ENCODE measurements at regions not wholly inside any gene's neighbourhood (a gene's known extent, or its start where the extent isn't known, plus 50 kb on each side); places are given as distances from the start of the nearest gene placed in this dataset.

DNA sequence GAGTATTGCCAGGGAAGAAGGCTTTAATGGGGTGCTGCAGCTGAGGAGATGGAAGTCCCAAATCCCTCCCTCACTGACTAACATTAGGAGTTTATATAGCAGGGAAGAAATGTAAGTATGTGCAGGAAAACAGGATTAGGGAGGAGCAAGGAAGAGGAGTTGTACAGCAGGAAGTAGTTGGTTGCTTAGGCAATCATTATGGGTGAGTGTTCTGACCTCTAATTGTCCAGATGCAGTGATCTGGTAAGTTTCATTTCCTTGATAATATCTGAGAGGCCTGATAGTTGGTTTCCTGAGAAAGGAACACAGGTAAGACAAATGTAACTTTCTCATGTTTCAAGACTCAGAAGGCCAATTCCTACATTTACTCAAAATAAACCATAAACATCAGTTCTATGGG, 331.9 kb upstream of the GULP1 start:
- ChIA-PET POLR2A (no interaction called here), CTCF (interaction anchor here (0.6 kb wide), 1 partner anchor 120 kb away, joined by 3 read pairs; no protein-coding TSS in a partner anchor)
- intact Hi-C loops (cut with DNase I, micrococcal nuclease) = no loop called here
- Mint-ChIP-seq H3K9me3 (peaks cover 2% of the 10 kb centered on the region), H3K36me3 (ENCODE audit: low read depth) (no peaks in the 10 kb centered on the region), H3K4me3 (no peak overlapping the region), H3K27ac (no peak overlapping the region), H3K27me3 (no peaks in the 10 kb centered on the region), H3K4me1 (ENCODE audit: low read depth) (no peaks in the 10 kb centered on the region)
- Histone ChIP-seq H3K4me3 (ENCODE audit: low read length) (no peak overlapping the region), H3K9me3 (ENCODE audit: control insufficient read depth in 1 of 2, insufficient read depth in 1 of 2, low read length in 2 of 2) (no peaks in the 10 kb centered on the region), H3K36me3 (ENCODE audit: insufficient read depth, low read length) (no peaks in the 10 kb centered on the region), H3K27ac (ENCODE audit: low read depth in 1 of 2, low read length in 2 of 2) (no peak overlapping the region), H3K27me3 (ENCODE audit: control insufficient read depth in 1 of 2, insufficient read depth in 2 of 2, low read length in 2 of 2) (no peaks in the 10 kb centered on the region), H3K4me1 (ENCODE audit: insufficient read depth, low read length) (no peaks in the 10 kb centered on the region)
- TF ChIP-seq, protein P1, sequence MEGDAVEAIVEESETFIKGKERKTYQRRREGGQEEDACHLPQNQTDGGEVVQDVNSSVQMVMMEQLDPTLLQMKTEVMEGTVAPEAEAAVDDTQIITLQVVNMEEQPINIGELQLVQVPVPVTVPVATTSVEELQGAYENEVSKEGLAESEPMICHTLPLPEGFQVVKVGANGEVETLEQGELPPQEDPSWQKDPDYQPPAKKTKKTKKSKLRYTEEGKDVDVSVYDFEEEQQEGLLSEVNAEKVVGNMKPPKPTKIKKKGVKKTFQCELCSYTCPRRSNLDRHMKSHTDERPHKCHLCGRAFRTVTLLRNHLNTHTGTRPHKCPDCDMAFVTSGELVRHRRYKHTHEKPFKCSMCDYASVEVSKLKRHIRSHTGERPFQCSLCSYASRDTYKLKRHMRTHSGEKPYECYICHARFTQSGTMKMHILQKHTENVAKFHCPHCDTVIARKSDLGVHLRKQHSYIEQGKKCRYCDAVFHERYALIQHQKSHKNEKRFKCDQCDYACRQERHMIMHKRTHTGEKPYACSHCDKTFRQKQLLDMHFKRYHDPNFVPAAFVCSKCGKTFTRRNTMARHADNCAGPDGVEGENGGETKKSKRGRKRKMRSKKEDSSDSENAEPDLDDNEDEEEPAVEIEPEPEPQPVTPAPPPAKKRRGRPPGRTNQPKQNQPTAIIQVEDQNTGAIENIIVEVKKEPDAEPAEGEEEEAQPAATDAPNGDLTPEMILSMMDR (IDR thresholded peaks at IDR 0.05) = no peak
- no peak for DNase-seq
- ATAC-seq (ENCODE audit: poor library complexity) = no peak

DNA sequence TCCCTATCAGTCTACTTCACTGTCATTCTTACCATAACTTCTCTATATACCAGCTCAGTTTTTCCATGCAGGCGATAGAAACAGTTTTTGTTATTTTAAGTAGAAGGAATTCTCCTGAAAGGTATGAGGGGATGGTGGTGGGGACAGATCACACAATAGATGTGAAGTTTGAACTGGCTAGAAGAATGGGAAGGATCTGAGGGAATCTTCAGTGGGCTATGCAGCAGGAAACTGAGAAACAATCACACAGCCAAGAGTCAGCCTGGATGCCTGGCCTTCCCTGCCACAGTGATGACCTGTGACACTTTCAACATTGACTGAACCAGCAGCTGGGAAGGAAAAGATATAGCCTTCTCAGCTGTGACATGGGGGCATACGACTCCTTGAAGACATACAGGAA, 329.1 kb upstream of the GULP1 start:
- CTCF ChIA-PET = no interaction called here

DNA sequence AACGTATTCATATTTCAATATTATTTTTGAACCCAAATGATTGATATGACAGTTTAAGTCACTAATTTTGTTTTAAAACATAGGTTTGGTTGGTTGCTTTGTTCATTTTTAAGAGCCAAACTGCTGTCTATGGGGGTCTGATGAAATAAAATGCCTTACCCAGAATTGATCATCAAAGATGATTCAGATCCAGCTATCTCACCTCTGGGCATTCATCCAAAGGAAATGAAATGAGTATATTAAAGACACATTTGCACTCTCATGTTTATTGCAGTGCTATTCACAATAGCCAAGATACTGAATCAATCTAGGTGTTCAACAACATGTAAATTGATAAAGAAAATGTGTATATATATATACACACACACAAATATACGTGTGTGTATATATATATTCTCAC, 326.9 kb upstream of the GULP1 start:
- Histone ChIP-seq H3K9me3 (ENCODE audit: control insufficient read depth in 1 of 2, insufficient read depth in 1 of 2, low read length in 2 of 2) (no peaks in the 10 kb centered on the region), H3K27ac (ENCODE audit: low read depth in 1 of 2, low read length in 2 of 2) (no peak overlapping the region), H3K4me3 (ENCODE audit: low read length) (no peak overlapping the region), H3K27me3 (ENCODE audit: control insufficient read depth in 1 of 2, insufficient read depth in 2 of 2, low read length in 2 of 2) (no peaks in the 10 kb centered on the region), H3K36me3 (ENCODE audit: insufficient read depth, low read length) (no peaks in the 10 kb centered on the region), H3K4me1 (ENCODE audit: insufficient read depth, low read length) (no peaks in the 10 kb centered on the region)
- H3K4me1 Mint-ChIP-seq (ENCODE audit: low read depth) = no peaks in the 10 kb centered on the region
- POLR2A ChIA-PET = no interaction called here
- TF ChIP-seq, protein P1 (IDR thresholded peaks at IDR 0.05) = no peak
- no peaks in the 10 kb centered on the region for H3K36me3 Mint-ChIP-seq (ENCODE audit: low read depth)
- H3K9me3 Mint-ChIP-seq = no peaks in the 10 kb centered on the region
- ATAC-seq (ENCODE audit: poor library complexity) (no peak), DNase-seq (no peak)
- H3K27me3 Mint-ChIP-seq = no peaks in the 10 kb centered on the region
- CTCF ChIA-PET = interaction anchor here (1.4 kb wide), 1 partner anchor 10 kb away, joined by 3 read pairs; no protein-coding TSS in a partner anchor
- no peak overlapping the region for H3K27ac Mint-ChIP-seq
- intact Hi-C loops (cut with DNase I, micrococcal nuclease) = no loop called here
- H3K4me3 Mint-ChIP-seq = no peak overlapping the region

More for the DNA sequence above, 329.1 kb upstream of the GULP1 start:
- no peaks in the 10 kb centered on the region for H3K36me3 Mint-ChIP-seq (ENCODE audit: low read depth)
- no peaks in the 10 kb centered on the region for H3K9me3 Mint-ChIP-seq
- no peaks in the 10 kb centered on the region for H3K27me3 Mint-ChIP-seq
- H3K4me3 Mint-ChIP-seq = no peak overlapping the region
- no peak for ATAC-seq (ENCODE audit: poor library complexity)
- H3K4me3 ChIP-seq (ENCODE audit: low read length) = no peak overlapping the region
- intact Hi-C loops (cut with DNase I, micrococcal nuclease) = no loop called here
- H3K9me3 ChIP-seq (ENCODE audit: control insufficient read depth in 1 of 2, insufficient read depth in 1 of 2, low read length in 2 of 2) = no peaks in the 10 kb centered on the region
- no peak overlapping the region for H3K27ac Mint-ChIP-seq
- TF ChIP-seq, protein P1 (IDR thresholded peaks at IDR 0.05) = no peak
- H3K4me1 ChIP-seq (ENCODE audit: insufficient read depth, low read length) = no peaks in the 10 kb centered on the region
- no peak overlapping the region for H3K27ac ChIP-seq (ENCODE audit: low read depth in 1 of 2, low read length in 2 of 2)
- H3K4me1 Mint-ChIP-seq (ENCODE audit: low read depth) = no peaks in the 10 kb centered on the region
- DNase-seq = no peak
- H3K36me3 ChIP-seq (ENCODE audit: insufficient read depth, low read length) = no peaks in the 10 kb centered on the region
- POLR2A ChIA-PET = no interaction called here
- H3K27me3 ChIP-seq (ENCODE audit: control insufficient read depth in 1 of 2, insufficient read depth in 2 of 2, low read length in 2 of 2) = no peaks in the 10 kb centered on the region

All from CD4-positive, alpha-beta T cell (primary cell).